Peyer's patch (tissue), 4 donors: ENCODE measurements at regions not wholly inside any gene's neighbourhood (a gene's known extent, or its start where the extent isn't known, plus 50 kb on each side); places are given as distances from the start of the nearest gene placed in this dataset.

Experiments used
- POLR2A ChIP-seq, 2 donors: fragments of 450-650 bp; IDR thresholded peaks; one replicate each; pipeline ENCODE4 v1.5.1; 2017; ENCODE audit warnings: antibody characterized with exemption in 2 of 2, mild to moderate bottlenecking in 2 of 2, moderate library complexity in 2 of 2
- TF ChIP-seq, protein P1 (sequence below), 6 experiments: fragments of 450-650 bp in 4 of 6; fragments of 200-600 bp in 2 of 6; sonication (generic) in 1 of 6; IDR thresholded peaks; one replicate each; pipeline ENCODE4 v1.5.1; 2017 to 2019; ENCODE audit warnings: antibody characterized with exemption in 6 of 6, mild to moderate bottlenecking in 3 of 6, moderate library complexity in 1 of 6

DNA sequence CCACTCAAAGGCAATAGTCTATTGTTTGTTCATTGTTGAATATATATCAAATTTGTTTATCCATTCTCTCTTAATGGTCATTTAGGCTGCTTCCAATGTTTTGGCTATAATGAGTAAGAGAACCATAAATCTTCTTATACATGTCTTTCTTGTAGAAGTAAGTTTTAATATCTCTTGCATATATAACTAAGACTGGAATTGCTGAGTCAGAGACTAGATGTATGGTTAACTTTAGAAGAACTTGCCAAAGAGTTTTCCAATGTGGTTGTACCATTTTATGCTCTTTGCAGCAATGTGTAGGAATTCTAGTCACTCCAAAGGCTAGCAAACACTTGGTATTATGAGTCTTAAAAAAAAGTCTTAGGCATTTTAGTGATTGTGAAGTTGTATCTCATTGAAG, 610.0 kb upstream of the GCFC2 start:
- TF ChIP-seq, protein P1, sequence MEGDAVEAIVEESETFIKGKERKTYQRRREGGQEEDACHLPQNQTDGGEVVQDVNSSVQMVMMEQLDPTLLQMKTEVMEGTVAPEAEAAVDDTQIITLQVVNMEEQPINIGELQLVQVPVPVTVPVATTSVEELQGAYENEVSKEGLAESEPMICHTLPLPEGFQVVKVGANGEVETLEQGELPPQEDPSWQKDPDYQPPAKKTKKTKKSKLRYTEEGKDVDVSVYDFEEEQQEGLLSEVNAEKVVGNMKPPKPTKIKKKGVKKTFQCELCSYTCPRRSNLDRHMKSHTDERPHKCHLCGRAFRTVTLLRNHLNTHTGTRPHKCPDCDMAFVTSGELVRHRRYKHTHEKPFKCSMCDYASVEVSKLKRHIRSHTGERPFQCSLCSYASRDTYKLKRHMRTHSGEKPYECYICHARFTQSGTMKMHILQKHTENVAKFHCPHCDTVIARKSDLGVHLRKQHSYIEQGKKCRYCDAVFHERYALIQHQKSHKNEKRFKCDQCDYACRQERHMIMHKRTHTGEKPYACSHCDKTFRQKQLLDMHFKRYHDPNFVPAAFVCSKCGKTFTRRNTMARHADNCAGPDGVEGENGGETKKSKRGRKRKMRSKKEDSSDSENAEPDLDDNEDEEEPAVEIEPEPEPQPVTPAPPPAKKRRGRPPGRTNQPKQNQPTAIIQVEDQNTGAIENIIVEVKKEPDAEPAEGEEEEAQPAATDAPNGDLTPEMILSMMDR (IDR thresholded peaks at IDR 0.05), result no peak
- TF ChIP-seq POLR2A (IDR thresholded peaks at IDR 0.05), result no peak
